NCI-H345 treated with DMSO at 0.1 percent for 48 hours (cell line): ENCODE measurements at regions not wholly inside any gene's neighbourhood (a gene's known extent, or its start where the extent isn't known, plus 50 kb on each side); places are given as distances from the start of the nearest gene placed in this dataset.

Source experiments
- DNase-seq: peaks from one replicate; lab custom pipeline; 2025; ENCODE audit not compliant: unreplicated experiment; lab: John Stamatoyannopoulos, UW

- DNase-seq: peak; percentile 23
Measured at GRCh38 chr2:100222844-100223243, 80.5 kb upstream of the AFF3 start.

DNA sequence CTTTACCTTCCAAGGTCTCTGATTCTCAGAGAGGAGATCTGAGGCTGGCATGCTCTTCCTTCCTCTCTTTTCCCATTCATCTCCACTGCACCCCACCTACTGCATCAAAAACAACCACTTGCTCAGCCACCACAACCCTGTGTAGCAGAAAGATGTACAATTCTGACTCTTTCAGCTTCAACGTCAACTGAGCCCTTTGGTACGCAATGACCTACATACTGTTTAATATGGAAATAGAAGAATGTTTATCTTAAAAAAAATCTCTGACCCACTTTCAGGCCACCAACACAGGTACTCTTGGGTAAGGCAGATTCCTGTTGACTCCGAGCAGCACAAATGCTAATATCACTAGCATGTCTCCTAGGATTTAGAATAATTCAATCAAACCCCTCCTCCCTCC is 76.2 kb upstream of the AFF3 start:
- no peak for DNase-seq

DNA sequence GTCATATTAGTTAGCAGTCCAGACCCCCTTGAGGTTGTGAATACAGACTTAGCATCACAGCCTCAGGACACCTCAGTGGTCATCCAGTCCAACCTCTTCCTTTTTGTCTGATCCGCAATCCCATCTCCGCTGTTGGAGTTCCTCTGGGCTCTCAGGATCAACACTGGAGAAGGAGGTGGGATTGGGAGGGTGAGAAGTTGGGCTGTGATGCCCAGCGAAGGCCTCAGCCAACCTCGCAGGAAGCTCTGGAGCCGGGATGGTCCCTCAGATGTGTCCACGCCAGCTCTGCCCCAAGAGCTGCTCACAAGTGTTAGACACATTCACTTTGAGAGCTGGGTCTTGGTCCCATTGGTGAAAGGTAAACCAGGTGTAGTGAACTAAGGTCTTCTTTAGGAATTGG is 74.9 kb upstream of the AFF3 start:
- DNase-seq: no peak

DNA sequence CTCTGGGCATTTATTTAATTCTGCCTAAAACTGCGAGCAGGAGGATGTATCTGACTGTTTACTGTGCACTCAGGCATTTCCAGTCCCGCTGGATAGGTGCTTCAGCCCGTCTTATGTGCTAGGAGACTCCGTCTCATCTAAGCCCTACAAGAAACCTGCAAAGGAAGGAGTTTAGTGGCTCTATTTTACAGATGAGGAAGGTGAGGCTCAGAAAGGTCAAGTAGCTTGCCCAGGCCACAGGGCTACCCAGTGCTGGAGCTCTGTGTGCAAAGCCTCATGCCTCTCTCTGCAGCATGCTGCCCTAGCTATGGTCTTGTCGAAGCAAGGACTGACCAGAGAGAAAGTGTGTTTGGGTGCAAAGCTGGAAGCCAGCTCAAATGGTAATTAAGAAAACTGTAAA is 73.6 kb upstream of the AFF3 start:
- no peak for DNase-seq

GRCh38 chr2:100215371-100215770 is 73.0 kb upstream of the AFF3 start:
- DNase-seq: no peak

DNA sequence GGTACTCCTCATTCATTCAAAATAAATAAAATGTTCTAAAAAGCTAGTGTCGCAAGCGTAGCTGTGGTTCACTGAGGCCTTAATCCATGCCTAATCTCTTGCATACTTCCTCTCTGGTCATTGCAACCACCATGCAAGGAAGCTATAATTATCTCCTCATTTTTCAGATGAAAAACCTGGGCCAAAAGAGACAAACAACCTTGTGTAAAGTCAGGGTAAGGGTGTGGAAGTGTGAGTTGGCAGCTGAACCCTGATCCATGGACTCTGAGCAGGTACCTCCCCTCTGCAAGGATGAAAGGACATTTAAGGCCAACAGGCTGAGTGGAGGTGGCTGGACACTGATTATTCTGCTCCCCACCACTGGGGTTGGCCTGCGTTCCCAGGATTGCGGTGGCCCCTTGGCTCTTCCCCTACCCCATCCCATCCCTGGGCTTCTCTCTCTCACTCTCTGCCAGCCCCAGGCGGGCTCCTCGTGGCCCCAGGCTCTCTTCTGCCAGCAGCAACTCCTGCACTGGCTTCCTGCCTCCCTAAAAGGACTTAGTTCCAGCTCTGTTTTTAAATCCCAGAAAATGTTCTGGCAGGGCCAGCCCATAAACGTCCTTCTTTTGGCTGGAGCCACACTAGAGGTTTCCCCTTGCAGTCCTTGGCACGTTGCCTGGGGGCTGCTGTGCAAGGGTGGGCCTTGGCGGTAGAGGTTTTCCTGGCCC is 72.0 kb upstream of the AFF3 start:
- DNase-seq: no peak

DNA sequence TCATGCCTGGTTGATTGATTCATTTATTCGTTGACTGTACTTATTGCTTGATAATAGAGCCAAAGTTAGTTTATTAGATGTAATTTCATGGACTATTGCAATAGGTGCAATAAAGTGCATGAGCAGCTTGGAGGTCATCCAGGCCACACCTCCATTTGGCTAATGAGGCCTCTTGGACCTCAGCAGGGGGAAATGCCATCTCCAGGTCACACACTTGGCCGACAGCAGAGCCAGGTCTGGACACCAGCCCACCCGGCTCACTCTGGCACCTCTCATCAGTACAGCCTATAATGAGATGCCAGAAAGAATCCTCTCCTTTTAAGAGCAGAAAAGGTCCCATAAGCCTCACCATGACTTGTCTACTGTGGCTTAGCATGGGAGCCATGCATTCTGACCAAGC is 71.2 kb upstream of the AFF3 start:
- no peak for DNase-seq

DNA sequence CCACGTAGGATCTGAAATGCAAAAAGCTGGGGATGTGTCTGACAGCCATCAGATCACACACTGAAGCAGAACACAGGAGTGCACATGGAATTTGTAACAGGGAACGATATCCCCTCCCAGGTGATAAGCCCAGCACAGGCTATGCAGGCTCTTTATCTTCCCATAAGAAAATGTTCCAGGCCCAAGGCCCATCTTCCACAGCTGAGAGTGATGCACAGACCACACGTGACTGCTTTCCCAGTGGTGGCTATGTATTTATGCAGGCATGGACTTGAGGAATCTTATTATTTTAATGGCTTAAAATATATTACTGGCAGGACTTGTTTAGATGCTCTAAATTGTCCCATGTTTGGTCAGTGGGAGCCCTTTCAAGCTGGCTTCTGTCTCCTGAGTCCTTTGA is 70.5 kb upstream of the AFF3 start:
- DNase-seq: no peak

- no peak for DNase-seq
Measured at GRCh38 chr2:100211521-100211920, 69.1 kb upstream of the AFF3 start.

- no peak for DNase-seq
Measured at GRCh38 chr2:100208141-100208770, 65.9 kb upstream of the AFF3 start.

DNA sequence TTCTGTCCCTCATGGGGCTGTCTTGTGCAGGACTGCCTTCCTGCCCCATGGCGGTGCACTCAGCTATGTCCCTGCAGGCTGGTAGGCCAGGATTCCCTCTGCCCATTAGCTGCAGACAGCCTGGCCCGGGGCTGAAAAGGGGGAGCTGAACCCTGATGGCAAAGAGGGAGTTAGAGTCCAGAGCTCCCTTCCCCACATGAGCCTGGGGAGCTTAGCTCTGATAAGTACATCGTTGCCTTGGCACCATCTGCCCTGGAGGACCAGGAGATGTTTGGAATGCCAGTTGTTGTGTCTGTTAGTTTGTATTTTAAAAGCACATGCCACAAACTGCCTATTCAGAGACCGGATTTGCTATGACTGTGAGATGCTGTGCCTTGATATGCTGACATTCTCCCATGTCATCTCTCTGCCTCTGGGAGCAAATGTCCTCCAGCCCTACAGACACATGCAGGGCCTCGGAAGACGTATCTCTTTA is 65.1 kb upstream of the AFF3 start:
- no peak for DNase-seq

GRCh38 chr2:100206731-100207255 is 64.4 kb upstream of the AFF3 start:
- DNase-seq: no peak

DNA sequence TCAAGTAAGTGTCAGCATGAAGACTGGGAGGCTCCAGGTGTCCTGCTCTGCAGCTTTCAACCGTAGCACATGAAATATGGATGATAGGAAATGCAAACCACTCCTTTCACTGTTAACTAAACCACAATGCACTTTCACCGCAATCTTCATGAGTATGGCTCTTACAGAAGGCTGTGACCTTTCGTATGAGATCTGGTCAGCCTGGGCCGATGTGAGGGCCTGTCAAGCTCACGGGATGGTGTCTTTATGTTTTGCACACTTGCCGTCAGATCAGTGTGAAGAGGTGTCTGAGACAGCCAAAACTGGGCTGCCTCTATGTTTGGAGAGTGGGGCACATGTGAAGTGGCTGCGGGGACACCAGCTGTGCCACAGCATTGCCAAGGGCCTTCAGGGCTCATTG is 62.8 kb upstream of the AFF3 start:
- DNase-seq: no peak

DNA sequence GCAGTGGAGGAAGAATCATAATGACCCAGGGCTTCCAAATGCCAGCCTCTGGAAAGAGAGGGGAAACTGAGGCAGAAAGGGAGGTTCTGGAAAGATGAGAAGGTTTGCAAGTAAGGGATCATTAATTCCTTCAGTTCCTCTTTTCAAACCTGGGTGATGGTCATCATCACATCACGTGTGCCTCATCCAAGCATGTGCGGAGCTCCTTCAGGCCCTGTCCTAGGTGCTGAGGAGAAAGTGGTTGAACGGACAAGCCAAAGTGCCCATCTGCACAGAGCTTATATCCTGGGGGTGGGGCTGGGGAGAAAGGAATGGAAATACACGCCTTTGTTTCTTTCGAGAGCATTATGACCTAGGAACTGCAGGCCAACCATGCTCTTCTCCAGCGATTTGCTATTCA is 60.2 kb upstream of the AFF3 start:
- DNase-seq: no peak

- DNase-seq: no peak
Measured at GRCh38 chr2:100200985-100201384, 58.6 kb upstream of the AFF3 start.

GRCh38 chr2:100199421-100199820 is 57.0 kb upstream of the AFF3 start:
- DNase-seq: no peak

DNA sequence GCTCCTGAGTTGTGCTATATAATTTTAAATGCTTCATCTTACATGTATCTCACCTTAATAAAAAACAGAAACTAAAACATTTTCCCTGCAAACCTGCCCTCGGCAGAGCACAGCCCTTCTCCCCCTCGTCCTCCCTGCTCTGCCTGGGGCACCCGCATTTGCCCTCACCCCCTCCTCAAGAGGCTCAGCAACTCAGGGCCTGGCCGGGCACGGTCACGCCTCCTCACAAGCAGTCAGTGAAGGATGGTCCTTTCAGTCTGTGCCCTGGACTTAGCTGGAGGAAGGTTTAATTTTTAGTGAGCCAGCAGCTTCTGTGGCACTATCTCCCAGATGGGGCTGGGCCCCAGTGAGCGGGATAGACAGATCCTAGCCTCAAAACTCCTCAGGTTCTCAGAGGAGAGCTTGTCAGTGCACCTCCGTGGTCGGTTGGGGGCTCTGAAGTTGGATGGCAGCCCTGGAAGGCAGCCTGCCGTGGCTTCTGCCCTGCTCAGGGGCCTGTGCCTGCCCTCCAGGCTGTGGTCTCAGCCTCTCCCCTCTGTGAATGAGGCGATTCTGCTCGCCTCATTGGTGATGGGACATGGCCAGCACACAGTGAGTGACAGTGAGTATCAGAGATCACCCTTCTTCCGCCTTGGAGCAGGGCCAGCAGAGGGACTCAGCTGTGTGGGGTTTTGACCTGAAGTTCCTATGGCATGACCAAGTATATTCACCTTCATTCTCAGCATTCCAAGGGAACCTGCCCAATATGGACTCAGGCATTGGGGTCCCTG is 56.3 kb upstream of the AFF3 start:
- no peak for DNase-seq

GRCh38 chr2:100197631-100198153 is 55.3 kb upstream of the AFF3 start:
- DNase-seq: peak; percentile 56

GRCh38 chr2:100196786-100197494 is 54.5 kb upstream of the AFF3 start:
- no peak for DNase-seq

DNA sequence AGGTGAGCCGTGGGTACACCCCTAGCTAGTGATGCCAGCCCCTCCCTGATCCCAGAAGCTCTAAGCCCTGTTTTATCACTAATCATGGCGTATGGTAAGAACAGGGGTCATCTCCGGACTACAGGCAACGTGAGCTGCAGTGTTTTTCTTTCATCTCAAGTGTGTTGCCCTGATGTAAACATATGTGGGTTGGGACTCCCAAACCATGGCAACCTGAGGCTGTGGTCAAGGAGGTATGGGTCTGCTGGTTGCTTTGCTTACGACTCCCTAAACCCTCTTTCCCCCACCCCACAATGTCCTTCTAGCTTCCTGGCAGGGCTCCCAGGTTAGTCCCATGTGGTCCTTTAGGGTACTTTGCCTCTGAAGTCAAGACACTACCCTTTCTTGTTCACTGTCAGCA is 53.6 kb upstream of the AFF3 start:
- no peak for DNase-seq

- no peak for DNase-seq
Measured at GRCh38 chr2:100194951-100195350, 52.6 kb upstream of the AFF3 start.
